BLaER1 (cell line): ENCODE measurements at regions not wholly inside any gene's neighbourhood (a gene's known extent, or its start where the extent isn't known, plus 50 kb on each side); places are given as distances from the start of the nearest gene placed in this dataset.
"Not testable (repeated sequence)": the region's sequence is repeated elsewhere in the genome, so short reads cannot be mapped to it uniquely, and the experiment has no call there.

ENCODE experiments used
- H3K27ac ChIP-seq: shearing (Covaris generic); formaldehyde crosslinking; 2 replicates; pipeline ENCODE4 v1.8.1; 2022
- H3K27me3 ChIP-seq: shearing (Covaris generic); formaldehyde crosslinking; 2 replicates; pipeline ENCODE4 v1.8.1; 2022
- H3K36me3 ChIP-seq: shearing (Covaris generic); formaldehyde crosslinking; 2 replicates; pipeline ENCODE4 v1.8.1; 2022
- H3K4me1 ChIP-seq: shearing (Covaris generic); formaldehyde crosslinking; 2 replicates; pipeline ENCODE4 v1.8.1; 2022
- H3K4me2 ChIP-seq: shearing (Covaris generic); formaldehyde crosslinking; 2 replicates; pipeline ENCODE4 v1.8.1; 2022
- H3K4me3 ChIP-seq: shearing (Covaris generic); formaldehyde crosslinking; 2 replicates; pipeline ENCODE4 v1.8.1; 2022
- H3K9ac ChIP-seq: shearing (Covaris generic); formaldehyde crosslinking; 2 replicates; pipeline ENCODE4 v1.8.1; 2022
- H3K9me3 ChIP-seq: shearing (Covaris generic); formaldehyde crosslinking; 2 replicates; pipeline ENCODE4 v1.8.1; 2022
- H4K20me1 ChIP-seq: shearing (Covaris generic); formaldehyde crosslinking; 2 replicates; pipeline ENCODE4 v1.8.1; 2022
- Cebpa-rat ChIP-seq: shearing (Covaris generic); IDR thresholded peaks from 2 replicates; pipeline ENCODE4 v1.8.1; 2022

GRCh38 chr7:23931633-23932032 is 221.6 kb downstream of the STK31 start:
- no peak overlapping the region for H3K9ac ChIP-seq
- no peak for TF ChIP-seq Cebpa-rat
- no peaks in the 10 kb centered on the region for H3K36me3 ChIP-seq
- H3K27me3 ChIP-seq: no peaks in the 10 kb centered on the region
- no peaks in the 10 kb centered on the region for H3K9me3 ChIP-seq
- no peak overlapping the region for H3K4me2 ChIP-seq
- H3K4me3 ChIP-seq: no peak overlapping the region
- no peaks in the 10 kb centered on the region for H3K4me1 ChIP-seq
- H4K20me1 ChIP-seq: no peaks in the 10 kb centered on the region
- H3K27ac ChIP-seq: no peak overlapping the region

DNA sequence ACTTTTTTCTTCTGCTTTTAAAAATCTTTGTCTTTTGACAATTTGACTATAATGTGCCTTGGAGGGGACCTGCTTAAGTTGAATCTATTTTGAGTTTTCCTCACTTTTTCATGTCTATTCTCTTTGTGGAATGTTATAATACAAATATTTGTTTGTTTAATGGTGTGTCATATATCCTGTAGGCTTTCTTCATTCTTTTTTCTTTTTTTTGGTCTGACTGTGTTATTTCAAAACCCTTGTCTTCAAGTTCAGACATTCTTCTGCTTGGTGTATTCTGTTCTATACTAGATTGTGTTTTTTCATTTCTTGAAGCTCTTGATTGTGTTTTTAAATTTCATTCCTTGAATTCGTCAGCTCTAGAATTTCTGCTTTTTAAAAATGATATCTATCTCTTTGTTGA is 228.2 kb downstream of the STK31 start:
- no peak for TF ChIP-seq Cebpa-rat
- no peak overlapping the region for H3K4me3 ChIP-seq
- H3K9ac ChIP-seq: no peak overlapping the region
- no peaks in the 10 kb centered on the region for H3K36me3 ChIP-seq
- H3K27me3 ChIP-seq: no peaks in the 10 kb centered on the region
- no peaks in the 10 kb centered on the region for H4K20me1 ChIP-seq
- peaks cover 9% of the 10 kb centered on the region; the same call in 1 of the 2 replicates for H3K4me1 ChIP-seq
- no peak overlapping the region for H3K4me2 ChIP-seq
- no peaks in the 10 kb centered on the region for H3K9me3 ChIP-seq
- H3K27ac ChIP-seq: no peak overlapping the region

GRCh38 chr7:23938937-23939552 is 229.0 kb downstream of the STK31 start:
- H3K9me3 ChIP-seq: no peaks in the 10 kb centered on the region
- H4K20me1 ChIP-seq: no peaks in the 10 kb centered on the region
- TF ChIP-seq Cebpa-rat: no peak
- no peak overlapping the region for H3K4me2 ChIP-seq
- no peaks in the 10 kb centered on the region for H3K27me3 ChIP-seq
- H3K36me3 ChIP-seq: no peaks in the 10 kb centered on the region
- peaks cover 9% of the 10 kb centered on the region; the same call in 1 of the 2 replicates for H3K4me1 ChIP-seq
- H3K27ac ChIP-seq: no peak overlapping the region
- H3K9ac ChIP-seq: no peak overlapping the region
- H3K4me3 ChIP-seq: no peak overlapping the region

DNA sequence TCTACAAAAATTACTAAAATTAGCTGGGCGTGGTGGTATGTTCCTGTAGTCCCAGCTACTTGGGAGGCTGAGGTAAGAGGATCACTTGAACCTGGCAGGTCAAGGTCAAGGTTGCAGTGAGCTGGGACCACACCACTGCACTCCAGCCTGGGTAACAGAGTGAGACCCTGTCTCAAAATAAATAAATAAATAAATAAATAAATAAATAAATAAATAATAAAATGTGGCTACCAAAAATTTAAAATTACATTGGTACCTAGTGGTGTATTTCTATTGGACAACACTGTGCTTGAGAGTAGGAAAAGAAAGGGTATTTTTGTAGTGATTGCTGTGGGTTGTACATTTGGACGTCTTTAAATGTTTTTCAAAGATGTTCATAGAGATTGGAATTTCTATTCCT is 229.7 kb downstream of the STK31 start:
- H3K27me3 ChIP-seq, H4K20me1 ChIP-seq, H3K4me2 ChIP-seq, H3K27ac ChIP-seq, H3K36me3 ChIP-seq, H3K9ac ChIP-seq, H3K9me3 ChIP-seq, H3K4me3 ChIP-seq, H3K4me1 ChIP-seq: not testable (repeated sequence)

DNA sequence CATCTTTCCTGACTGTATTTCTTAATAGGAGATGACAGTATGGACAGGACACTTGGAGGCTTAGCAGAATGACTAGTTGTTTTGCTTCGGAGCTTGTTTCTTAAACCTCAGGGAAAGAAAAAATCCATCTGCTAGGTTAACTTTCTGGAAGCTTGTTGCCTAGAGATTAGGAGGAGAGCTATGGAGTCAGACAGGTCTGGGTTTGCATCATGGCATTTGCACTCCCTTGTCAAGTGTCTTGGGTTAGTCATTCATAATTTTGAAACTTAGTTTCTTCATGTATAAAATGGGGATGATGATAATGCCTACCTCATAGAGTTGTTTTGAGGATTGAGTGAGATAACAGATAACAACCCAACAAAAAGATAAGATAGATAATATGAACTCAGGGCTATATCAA is 231.5 kb downstream of the STK31 start:
- Histone ChIP-seq H3K4me1 (peaks cover 9% of the 10 kb centered on the region; the same call in 1 of the 2 replicates), H3K27ac (no peak overlapping the region), H3K27me3 (no peaks in the 10 kb centered on the region), H3K9ac (no peak overlapping the region), H3K36me3 (no peaks in the 10 kb centered on the region), H3K4me3 (no peak overlapping the region), H3K4me2 (no peak overlapping the region), H3K9me3 (no peaks in the 10 kb centered on the region), H4K20me1 (no peaks in the 10 kb centered on the region)
- TF ChIP-seq Cebpa-rat: no peak

- Histone ChIP-seq H3K4me2 (no peak overlapping the region), H3K9ac (no peak overlapping the region), H3K27me3 (no peaks in the 10 kb centered on the region), H3K27ac (no peak overlapping the region), H3K9me3 (peaks cover 2% of the 10 kb centered on the region; the same call in 1 of the 2 replicates), H3K36me3 (no peaks in the 10 kb centered on the region), H4K20me1 (no peaks in the 10 kb centered on the region), H3K4me3 (no peak overlapping the region), H3K4me1 (peaks cover 9% of the 10 kb centered on the region; the same call in 1 of the 2 replicates)
- no peak for TF ChIP-seq Cebpa-rat
Observed at GRCh38 chr7:23942032-23942431, 232.0 kb downstream of the STK31 start.

- no peaks in the 10 kb centered on the region for H3K36me3 ChIP-seq
- H3K4me1 ChIP-seq: peaks cover 9% of the 10 kb centered on the region; the same call in 1 of the 2 replicates
- peaks cover 5% of the 10 kb centered on the region; the same call in 1 of the 2 replicates for H3K9me3 ChIP-seq
- no peak overlapping the region for H3K4me2 ChIP-seq
- no peak overlapping the region for H3K27ac ChIP-seq
- no peak overlapping the region for H3K9ac ChIP-seq
- no peak for TF ChIP-seq Cebpa-rat
- H3K4me3 ChIP-seq: no peak overlapping the region
- no peaks in the 10 kb centered on the region for H4K20me1 ChIP-seq
- no peaks in the 10 kb centered on the region for H3K27me3 ChIP-seq
Observed at GRCh38 chr7:23944131-23944530, 234.1 kb downstream of the STK31 start.

DNA sequence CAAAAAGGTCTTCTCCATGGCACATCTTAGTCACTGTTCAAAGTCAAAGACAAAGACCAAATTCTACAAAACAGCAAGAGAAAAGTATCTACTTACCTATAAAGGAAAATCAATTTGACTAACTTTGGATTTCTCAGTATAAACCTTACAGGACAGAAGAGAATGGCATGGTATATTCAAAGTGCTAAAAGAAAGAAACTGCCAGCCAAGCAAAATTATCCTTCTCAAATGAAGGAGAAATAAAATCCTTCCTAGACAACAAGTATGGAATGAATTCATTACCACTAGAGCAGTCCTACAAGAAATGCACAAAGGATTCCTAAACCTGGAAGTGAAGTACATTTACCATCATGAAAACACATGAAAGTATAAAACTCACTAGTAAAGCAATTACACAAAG is 235.5 kb downstream of the STK31 start:
- H3K4me1 ChIP-seq: peaks cover 5% of the 10 kb centered on the region; the same call in 1 of the 2 replicates
- no peaks in the 10 kb centered on the region for H3K27me3 ChIP-seq
- H3K4me3 ChIP-seq: no peak overlapping the region
- H3K36me3 ChIP-seq: no peaks in the 10 kb centered on the region
- H3K9me3 ChIP-seq: peaks cover 5% of the 10 kb centered on the region; the same call in 1 of the 2 replicates
- TF ChIP-seq Cebpa-rat: no peak
- no peak overlapping the region for H3K4me2 ChIP-seq
- no peaks in the 10 kb centered on the region for H4K20me1 ChIP-seq
- H3K9ac ChIP-seq: no peak overlapping the region
- H3K27ac ChIP-seq: no peak overlapping the region

DNA sequence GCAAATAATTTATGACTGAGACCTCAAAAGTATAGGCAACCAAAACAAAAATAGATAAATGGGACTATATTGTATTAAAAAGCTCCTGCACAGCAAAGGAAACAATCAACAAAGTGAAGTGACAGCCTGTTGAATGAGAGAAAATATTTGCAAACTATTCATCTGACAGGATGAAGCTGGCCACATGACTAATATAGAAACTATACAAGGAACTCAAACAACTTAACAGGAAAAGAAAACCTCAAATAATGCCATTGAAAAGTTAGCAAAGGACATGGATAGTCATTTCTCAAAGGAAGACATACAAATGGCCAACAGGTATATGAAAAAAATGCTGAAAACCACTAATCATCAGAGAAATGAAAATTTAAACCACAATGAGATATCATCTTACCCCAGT is 245.1 kb downstream of the STK31 start:
- Histone ChIP-seq H3K27me3 (no peaks in the 10 kb centered on the region), H3K4me1 (peaks cover 7% of the 10 kb centered on the region; the same call in 1 of the 2 replicates), H3K27ac (no peak overlapping the region), H3K9me3 (no peaks in the 10 kb centered on the region; the same call in 1 of the 2 replicates), H3K4me2 (no peak overlapping the region), H3K36me3 (no peaks in the 10 kb centered on the region), H4K20me1 (no peaks in the 10 kb centered on the region), H3K4me3 (no peak overlapping the region), H3K9ac (no peak overlapping the region)
- TF ChIP-seq Cebpa-rat: no peak

GRCh38 chr7:23955600-23956149 is 245.7 kb downstream of the STK31 start:
- Histone ChIP-seq H3K27ac (no peak overlapping the region), H3K4me2 (no peak overlapping the region), H3K4me3 (no peak overlapping the region), H3K36me3 (no peaks in the 10 kb centered on the region), H4K20me1 (no peaks in the 10 kb centered on the region), H3K9me3 (no peaks in the 10 kb centered on the region; the same call in 1 of the 2 replicates), H3K9ac (no peak overlapping the region), H3K4me1 (peaks cover 7% of the 10 kb centered on the region; the same call in 1 of the 2 replicates), H3K27me3 (no peaks in the 10 kb centered on the region)
- no peak for TF ChIP-seq Cebpa-rat
